Nephron progenitor cell (in vitro differentiated cells): ENCODE measurements at regions not wholly inside any gene's neighbourhood (a gene's known extent, or its start where the extent isn't known, plus 50 kb on each side); places are given as distances from the start of the nearest gene placed in this dataset.

ENCODE experiments used
- DNase-seq: peaks from one replicate; pipeline ENCODE4 v3.0.0; 2021
- H3K27ac Mint-ChIP-seq: 2 replicates; pipeline ENCODE4 v1.8.0; 2021; ENCODE audit warnings: mild to moderate bottlenecking, moderate library complexity, mixed read lengths
- H3K27me3 Mint-ChIP-seq: 2 replicates; pipeline ENCODE4 v1.8.0; 2021; ENCODE audit warnings: mild to moderate bottlenecking, low read depth, mixed read lengths; ENCODE audit not compliant: poor library complexity
- H3K36me3 Mint-ChIP-seq: 2 replicates; pipeline ENCODE4 v1.8.0; 2021; ENCODE audit warnings: low read depth, mixed read lengths
- H3K4me1 Mint-ChIP-seq: 2 replicates; pipeline ENCODE4 v1.8.0; 2021; ENCODE audit warnings: mixed read lengths
- H3K4me3 Mint-ChIP-seq: 2 replicates; pipeline ENCODE4 v1.8.0; 2021; ENCODE audit warnings: mild to moderate bottlenecking, moderate library complexity, mixed read lengths
- H3K9me3 Mint-ChIP-seq: 2 replicates; pipeline ENCODE4 v1.8.0; 2021; ENCODE audit warnings: mild to moderate bottlenecking, moderate library complexity, mixed read lengths
- TF ChIP-seq, protein P1 (sequence below): fragments of 200-600 bp; sonication (generic); IDR thresholded peaks from 2 replicates; pipeline ENCODE4 v1.5.0; 2021; ENCODE audit warnings: antibody characterized with exemption

DNA sequence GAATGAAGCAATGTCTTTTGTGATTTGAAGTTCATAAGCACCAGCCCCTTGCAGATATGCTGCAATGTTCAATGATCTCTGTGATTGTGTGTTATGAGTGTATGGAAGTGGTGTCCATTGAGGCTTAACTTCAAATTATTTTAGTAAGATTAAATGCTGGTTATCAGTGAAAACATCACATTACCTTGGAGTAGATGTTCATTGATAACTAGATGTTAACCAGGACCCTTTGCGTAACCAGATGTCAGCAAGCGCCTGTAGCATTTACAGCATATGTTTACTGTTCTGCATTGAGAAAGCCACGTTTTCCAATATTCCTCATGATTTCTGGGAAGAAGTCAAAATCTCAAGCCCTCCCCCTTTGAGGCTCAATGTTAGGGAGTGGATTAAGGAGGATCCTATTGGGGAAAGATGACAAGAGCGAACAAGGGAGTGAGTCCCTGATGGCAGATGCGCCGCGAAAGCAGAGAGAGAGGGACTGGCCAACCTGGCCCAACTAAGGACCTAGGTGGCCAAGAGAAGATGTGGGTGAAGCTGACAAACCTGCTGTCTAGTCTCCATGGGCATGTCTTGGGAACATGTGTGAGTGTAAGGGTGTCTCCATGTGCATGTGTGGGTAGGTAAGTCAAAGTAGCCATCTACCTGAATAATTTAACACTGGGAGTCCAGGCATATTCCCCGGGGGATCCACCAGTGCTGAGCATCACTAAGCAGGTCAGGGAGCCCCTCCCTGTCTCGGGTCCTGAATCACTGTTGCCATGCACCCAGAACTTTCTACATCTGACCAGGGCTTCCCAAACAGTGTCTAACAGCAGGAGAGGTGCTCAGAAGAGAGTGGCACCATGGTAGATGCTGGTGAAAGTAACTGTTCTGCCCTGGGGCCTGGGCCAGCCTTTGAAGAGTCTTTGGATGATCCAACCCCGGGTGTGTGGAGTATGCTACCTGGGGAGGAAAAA, 141.6 kb upstream of the GDF10 start:
- DNase-seq: no peak
- Mint-ChIP-seq H3K27me3 (peaks cover 7% of the 10 kb centered on the region), H3K4me1 (no peaks in the 10 kb centered on the region), H3K27ac (no peak overlapping the region), H3K9me3 (peaks cover 39% of the 10 kb centered on the region), H3K4me3 (no peak overlapping the region), H3K36me3 (peaks cover 7% of the 10 kb centered on the region)
- TF ChIP-seq, protein P1, sequence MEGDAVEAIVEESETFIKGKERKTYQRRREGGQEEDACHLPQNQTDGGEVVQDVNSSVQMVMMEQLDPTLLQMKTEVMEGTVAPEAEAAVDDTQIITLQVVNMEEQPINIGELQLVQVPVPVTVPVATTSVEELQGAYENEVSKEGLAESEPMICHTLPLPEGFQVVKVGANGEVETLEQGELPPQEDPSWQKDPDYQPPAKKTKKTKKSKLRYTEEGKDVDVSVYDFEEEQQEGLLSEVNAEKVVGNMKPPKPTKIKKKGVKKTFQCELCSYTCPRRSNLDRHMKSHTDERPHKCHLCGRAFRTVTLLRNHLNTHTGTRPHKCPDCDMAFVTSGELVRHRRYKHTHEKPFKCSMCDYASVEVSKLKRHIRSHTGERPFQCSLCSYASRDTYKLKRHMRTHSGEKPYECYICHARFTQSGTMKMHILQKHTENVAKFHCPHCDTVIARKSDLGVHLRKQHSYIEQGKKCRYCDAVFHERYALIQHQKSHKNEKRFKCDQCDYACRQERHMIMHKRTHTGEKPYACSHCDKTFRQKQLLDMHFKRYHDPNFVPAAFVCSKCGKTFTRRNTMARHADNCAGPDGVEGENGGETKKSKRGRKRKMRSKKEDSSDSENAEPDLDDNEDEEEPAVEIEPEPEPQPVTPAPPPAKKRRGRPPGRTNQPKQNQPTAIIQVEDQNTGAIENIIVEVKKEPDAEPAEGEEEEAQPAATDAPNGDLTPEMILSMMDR: no peak

DNA sequence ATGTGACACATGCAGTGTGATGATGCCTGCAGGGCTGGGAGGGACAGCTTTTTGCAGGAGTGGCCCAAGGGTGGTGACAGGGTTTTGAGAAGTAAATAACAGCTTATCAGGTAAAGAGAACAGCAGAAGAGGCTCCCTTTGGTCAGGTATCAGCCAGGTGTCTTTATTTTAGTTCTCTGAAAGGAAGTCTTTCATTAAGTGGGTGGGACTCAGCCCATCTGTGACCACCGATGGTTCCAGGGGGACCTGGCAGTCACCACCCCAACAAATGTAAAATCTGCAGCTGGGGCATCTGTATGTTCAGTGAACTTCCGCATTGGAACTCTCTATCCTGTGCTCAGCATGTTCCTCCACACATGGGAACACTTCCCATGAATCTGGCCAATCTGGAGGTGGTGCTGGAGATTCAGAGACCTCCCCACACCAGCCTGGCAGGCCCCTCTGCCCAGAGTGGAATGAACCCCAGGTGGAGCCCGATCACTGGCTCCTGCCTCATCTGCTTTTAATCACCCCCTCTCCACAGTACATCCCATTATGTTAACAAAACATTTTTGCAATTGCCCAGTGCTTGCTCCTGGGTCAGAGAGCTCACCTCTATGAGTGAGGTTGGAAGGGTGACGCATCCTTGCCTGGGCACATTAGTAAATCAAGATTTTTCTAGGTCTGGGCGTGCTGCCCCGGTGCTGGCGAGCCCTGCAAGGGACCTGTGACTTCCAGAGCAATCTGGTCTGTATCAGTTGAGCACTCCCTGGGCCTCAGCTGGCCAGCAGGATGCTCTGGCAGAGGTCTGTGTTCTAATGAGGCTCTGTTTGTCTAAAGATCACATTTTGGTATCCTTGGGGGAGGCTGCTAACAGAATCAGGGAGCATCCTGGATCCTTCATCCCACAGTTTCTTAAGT, 140.4 kb upstream of the GDF10 start:
- Mint-ChIP-seq H3K4me3 (no peak overlapping the region), H3K9me3 (peaks cover 29% of the 10 kb centered on the region), H3K27me3 (peaks cover 6% of the 10 kb centered on the region), H3K27ac (no peak overlapping the region), H3K36me3 (peaks cover 7% of the 10 kb centered on the region), H3K4me1 (no peaks in the 10 kb centered on the region)
- TF ChIP-seq, protein P1: no peak
- no peak for DNase-seq

DNA sequence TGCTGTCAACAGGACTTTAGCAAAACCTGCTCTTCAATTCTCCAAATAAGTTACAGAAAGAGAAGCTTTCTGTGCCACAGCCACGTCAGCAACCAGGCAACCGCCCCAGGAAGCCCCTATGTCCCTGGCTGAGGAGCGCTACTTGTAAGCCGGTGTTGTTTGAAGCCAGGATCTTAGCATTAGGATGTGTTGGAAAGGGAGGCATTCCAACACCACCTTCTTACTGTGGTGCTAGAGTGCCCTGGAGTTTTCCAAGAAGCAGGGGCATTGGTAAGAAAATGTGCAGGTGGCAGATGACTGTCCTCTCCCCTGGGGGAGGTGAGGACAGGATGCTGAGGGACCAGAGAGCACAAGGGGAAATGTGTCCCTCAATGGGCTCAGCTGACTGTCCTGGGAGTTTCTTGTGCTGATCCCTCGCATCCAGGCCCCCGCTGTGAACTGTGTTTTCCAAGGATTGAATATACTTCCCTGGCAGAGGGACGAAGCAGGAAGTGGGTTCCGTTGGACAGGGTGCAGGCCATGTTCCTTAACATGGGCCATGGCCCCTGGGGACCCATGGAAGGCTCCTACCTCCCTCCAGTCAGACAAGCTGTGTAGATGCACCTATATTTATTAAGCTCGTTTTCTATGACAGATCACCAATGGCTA, 139.6 kb upstream of the GDF10 start:
- Mint-ChIP-seq H3K4me1 (peaks cover 4% of the 10 kb centered on the region), H3K36me3 (peaks cover 7% of the 10 kb centered on the region), H3K27me3 (peaks cover 9% of the 10 kb centered on the region), H3K9me3 (peaks cover 21% of the 10 kb centered on the region), H3K27ac (no peak overlapping the region), H3K4me3 (no peak overlapping the region)
- TF ChIP-seq, protein P1: no peak
- DNase-seq: no peak

DNA sequence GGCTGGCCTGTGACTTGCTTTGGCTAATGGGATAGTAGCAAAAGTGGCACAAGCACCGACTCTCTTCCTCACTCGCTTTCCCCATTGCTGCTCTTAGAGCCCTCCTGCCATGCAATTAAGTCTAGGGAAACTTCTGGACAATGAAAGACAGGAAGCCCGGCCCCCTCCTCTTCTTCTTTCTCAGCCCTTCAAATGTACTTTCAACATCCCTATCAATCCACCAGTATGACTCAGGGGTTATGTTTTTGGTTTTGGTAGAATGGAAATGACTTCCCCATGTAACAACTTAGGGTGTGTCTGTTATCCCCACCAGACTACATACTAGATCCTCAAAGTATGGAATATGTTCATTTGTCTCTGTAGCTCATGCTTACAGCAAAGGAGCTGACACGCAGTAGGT, 139.0 kb upstream of the GDF10 start:
- Mint-ChIP-seq H3K36me3 (peaks cover under 1% of the 10 kb centered on the region), H3K27me3 (peaks cover 9% of the 10 kb centered on the region), H3K4me1 (peaks cover 10% of the 10 kb centered on the region), H3K4me3 (no peak overlapping the region), H3K27ac (no peak overlapping the region), H3K9me3 (peaks cover 15% of the 10 kb centered on the region)
- no peak for DNase-seq
- TF ChIP-seq, protein P1: no peak

DNA sequence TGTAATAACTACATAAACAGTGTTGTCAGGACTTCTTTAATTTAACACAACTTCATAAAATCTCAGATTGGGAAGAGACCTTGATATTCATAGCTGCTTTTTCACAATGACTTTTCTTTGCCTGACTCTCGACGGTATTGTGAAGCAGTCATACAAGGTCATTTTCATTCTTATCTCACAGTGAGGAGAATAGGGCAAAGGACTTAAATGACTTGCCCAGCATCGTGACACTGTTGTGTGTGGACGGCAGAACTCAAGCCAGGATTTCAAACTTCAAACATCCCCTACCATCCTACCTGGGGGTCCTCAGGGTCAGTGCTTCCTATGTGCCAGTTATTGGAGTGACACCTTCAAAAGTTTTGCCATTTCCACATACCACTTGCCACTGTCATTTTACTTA, 138.5 kb upstream of the GDF10 start:
- no peak for DNase-seq
- Mint-ChIP-seq H3K9me3 (peaks cover 15% of the 10 kb centered on the region), H3K4me1 (peaks cover 15% of the 10 kb centered on the region), H3K36me3 (no peaks in the 10 kb centered on the region), H3K27me3 (peaks cover 9% of the 10 kb centered on the region), H3K4me3 (no peak overlapping the region), H3K27ac (no peak overlapping the region)
- TF ChIP-seq, protein P1: no peak
